ENCODE measurements at regions not wholly inside any gene's neighbourhood (a gene's known extent, or its start where the extent isn't known, plus 50 kb on each side); places are given as distances from the start of the nearest gene placed in this dataset.

DNA sequence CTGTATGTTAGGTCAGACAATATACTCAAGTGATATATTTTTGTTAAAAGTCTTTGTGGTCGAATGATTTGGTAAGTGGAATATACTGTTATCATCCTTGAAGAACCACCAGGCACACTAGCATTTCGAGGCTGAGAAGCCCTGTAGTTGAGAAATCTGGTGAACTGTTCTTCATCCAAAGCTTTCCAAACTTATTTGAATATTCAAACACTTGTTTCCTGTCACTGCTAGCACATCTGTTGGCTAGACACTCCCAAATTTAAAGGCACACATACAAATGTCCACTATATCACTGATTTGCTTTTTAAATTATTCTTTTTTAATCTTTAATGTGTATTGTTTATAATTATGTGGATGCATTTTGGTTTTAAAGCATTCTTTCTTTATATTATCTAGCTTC lies 241.9 kb upstream of the CNTNAP5 start:
- no peaks in the 10 kb centered on the region for H3K36me3 ChIP-seq (ENCODE audit: control insufficient read depth, insufficient read depth, low read length)
- no peaks in the 10 kb centered on the region for H3K9me3 ChIP-seq (ENCODE audit: control insufficient read depth, insufficient read depth, low read depth, low read length)
- no peak for DNase-seq (ENCODE audit: low read depth in 2 of 2)
- H3K27me3 ChIP-seq (ENCODE audit: control insufficient read depth, insufficient read depth, low read length): no peaks in the 10 kb centered on the region
- H3K9ac ChIP-seq (ENCODE audit: insufficient read depth, low read length): no peak overlapping the region
- no peaks in the 10 kb centered on the region for H3K4me1 ChIP-seq (ENCODE audit: control insufficient read depth, extremely low read depth, insufficient read depth, low read length)
- H4K20me1 ChIP-seq (ENCODE audit: control insufficient read depth, extremely low read depth, insufficient read depth, low read length): no peaks in the 10 kb centered on the region
- no peak overlapping the region for H2AFZ ChIP-seq (ENCODE audit: low read length)
- H3K27ac ChIP-seq (ENCODE audit: insufficient read depth, low read length): no peak overlapping the region
- H3K4me3 ChIP-seq (replicated peaks in 1 of 4; ENCODE audit: control extremely low read depth in 1 of 4, insufficient read depth in 1 of 4, low read depth in 3 of 4, low read length in 4 of 4): no peak overlapping the region
- TF ChIP-seq EZH2 (IDR thresholded peaks at IDR 0.05; ENCODE audit: low read length, missing control alignments): no peak
- TF ChIP-seq, protein P1, sequence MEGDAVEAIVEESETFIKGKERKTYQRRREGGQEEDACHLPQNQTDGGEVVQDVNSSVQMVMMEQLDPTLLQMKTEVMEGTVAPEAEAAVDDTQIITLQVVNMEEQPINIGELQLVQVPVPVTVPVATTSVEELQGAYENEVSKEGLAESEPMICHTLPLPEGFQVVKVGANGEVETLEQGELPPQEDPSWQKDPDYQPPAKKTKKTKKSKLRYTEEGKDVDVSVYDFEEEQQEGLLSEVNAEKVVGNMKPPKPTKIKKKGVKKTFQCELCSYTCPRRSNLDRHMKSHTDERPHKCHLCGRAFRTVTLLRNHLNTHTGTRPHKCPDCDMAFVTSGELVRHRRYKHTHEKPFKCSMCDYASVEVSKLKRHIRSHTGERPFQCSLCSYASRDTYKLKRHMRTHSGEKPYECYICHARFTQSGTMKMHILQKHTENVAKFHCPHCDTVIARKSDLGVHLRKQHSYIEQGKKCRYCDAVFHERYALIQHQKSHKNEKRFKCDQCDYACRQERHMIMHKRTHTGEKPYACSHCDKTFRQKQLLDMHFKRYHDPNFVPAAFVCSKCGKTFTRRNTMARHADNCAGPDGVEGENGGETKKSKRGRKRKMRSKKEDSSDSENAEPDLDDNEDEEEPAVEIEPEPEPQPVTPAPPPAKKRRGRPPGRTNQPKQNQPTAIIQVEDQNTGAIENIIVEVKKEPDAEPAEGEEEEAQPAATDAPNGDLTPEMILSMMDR (conservative IDR thresholded peaks at IDR 0.05 in 1 of 2, IDR thresholded peaks at IDR 0.05 in 1 of 2; ENCODE audit: low read depth in 1 of 2, low read length in 2 of 2): no peak
- H3K79me2 ChIP-seq (ENCODE audit: control insufficient read depth, insufficient read depth, low read length): no peaks in the 10 kb centered on the region
- no peak overlapping the region for H3K4me2 ChIP-seq (ENCODE audit: extremely low read depth, insufficient read depth, low read length)

- H2AFZ ChIP-seq (ENCODE audit: low read length): no peak overlapping the region
- no peaks in the 10 kb centered on the region for H3K4me1 ChIP-seq (ENCODE audit: control insufficient read depth, extremely low read depth, insufficient read depth, low read length)
- no peak overlapping the region for H3K9ac ChIP-seq (ENCODE audit: insufficient read depth, low read length)
- no peaks in the 10 kb centered on the region for H3K36me3 ChIP-seq (ENCODE audit: control insufficient read depth, insufficient read depth, low read length)
- H3K9me3 ChIP-seq (ENCODE audit: control insufficient read depth, insufficient read depth, low read depth, low read length): no peaks in the 10 kb centered on the region
- H4K20me1 ChIP-seq (ENCODE audit: control insufficient read depth, extremely low read depth, insufficient read depth, low read length): no peaks in the 10 kb centered on the region
- H3K27me3 ChIP-seq (ENCODE audit: control insufficient read depth, insufficient read depth, low read length): no peaks in the 10 kb centered on the region
- H3K27ac ChIP-seq (ENCODE audit: insufficient read depth, low read length): no peak overlapping the region
- no peak overlapping the region for H3K4me2 ChIP-seq (ENCODE audit: extremely low read depth, insufficient read depth, low read length)
- no peak for TF ChIP-seq EZH2 (IDR thresholded peaks at IDR 0.05; ENCODE audit: low read length, missing control alignments)
- TF ChIP-seq, protein P1 (conservative IDR thresholded peaks at IDR 0.05 in 1 of 2, IDR thresholded peaks at IDR 0.05 in 1 of 2; ENCODE audit: low read depth in 1 of 2, low read length in 2 of 2): no peak
- H3K4me3 ChIP-seq (replicated peaks in 1 of 4; ENCODE audit: control extremely low read depth in 1 of 4, insufficient read depth in 1 of 4, low read depth in 3 of 4, low read length in 4 of 4): no peak overlapping the region
- no peak for DNase-seq (ENCODE audit: low read depth in 2 of 2)
- H3K79me2 ChIP-seq (ENCODE audit: control insufficient read depth, insufficient read depth, low read length): no peaks in the 10 kb centered on the region
Observed at GRCh38 chr2:123785332-123785731, 239.8 kb upstream of the CNTNAP5 start.

DNA sequence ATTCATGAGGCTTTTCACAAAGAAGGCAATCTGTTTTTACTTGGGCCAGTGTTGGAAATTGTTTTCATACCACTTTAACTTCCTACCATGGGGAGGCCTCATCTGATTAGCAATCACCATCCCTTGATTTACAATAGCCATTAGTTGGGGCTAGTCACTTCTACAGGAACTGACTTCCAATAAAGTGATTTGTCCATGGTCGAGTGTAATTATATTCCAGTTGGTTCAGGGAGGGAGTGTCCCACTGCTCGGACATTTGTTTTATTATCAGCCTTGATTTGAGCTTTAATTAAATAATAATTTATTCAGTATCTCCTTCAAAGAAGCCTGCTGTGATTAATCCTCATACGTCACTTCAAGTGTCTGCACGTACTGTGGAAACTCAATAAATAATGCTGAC lies 233.9 kb upstream of the CNTNAP5 start:
- no peaks in the 10 kb centered on the region for H4K20me1 ChIP-seq (ENCODE audit: control insufficient read depth, extremely low read depth, insufficient read depth, low read length)
- TF ChIP-seq, protein P1 (conservative IDR thresholded peaks at IDR 0.05 in 1 of 2, IDR thresholded peaks at IDR 0.05 in 1 of 2; ENCODE audit: low read depth in 1 of 2, low read length in 2 of 2): no peak
- no peak for TF ChIP-seq EZH2 (IDR thresholded peaks at IDR 0.05; ENCODE audit: low read length, missing control alignments)
- no peak overlapping the region for H3K4me2 ChIP-seq (ENCODE audit: extremely low read depth, insufficient read depth, low read length)
- H3K4me1 ChIP-seq (ENCODE audit: control insufficient read depth, extremely low read depth, insufficient read depth, low read length): no peaks in the 10 kb centered on the region
- H2AFZ ChIP-seq (ENCODE audit: low read length): no peak overlapping the region
- DNase-seq (ENCODE audit: low read depth in 2 of 2): no peak
- no peaks in the 10 kb centered on the region for H3K36me3 ChIP-seq (ENCODE audit: control insufficient read depth, insufficient read depth, low read length)
- no peak overlapping the region for H3K9ac ChIP-seq (ENCODE audit: insufficient read depth, low read length)
- no peak overlapping the region for H3K4me3 ChIP-seq (replicated peaks in 1 of 4; ENCODE audit: control extremely low read depth in 1 of 4, insufficient read depth in 1 of 4, low read depth in 3 of 4, low read length in 4 of 4)
- no peaks in the 10 kb centered on the region for H3K27me3 ChIP-seq (ENCODE audit: control insufficient read depth, insufficient read depth, low read length)
- H3K9me3 ChIP-seq (ENCODE audit: control insufficient read depth, insufficient read depth, low read depth, low read length): no peaks in the 10 kb centered on the region
- H3K79me2 ChIP-seq (ENCODE audit: control insufficient read depth, insufficient read depth, low read length): no peaks in the 10 kb centered on the region
- no peak overlapping the region for H3K27ac ChIP-seq (ENCODE audit: insufficient read depth, low read length)
